Amygdala (tissue), 56 donors: ENCODE measurements at regions not wholly inside any gene's neighbourhood (a gene's known extent, or its start where the extent isn't known, plus 50 kb on each side); places are given as distances from the start of the nearest gene placed in this dataset.
A peak's percentile ranks its signal among the peaks of the same experiment; 100 is the strongest.

Source experiments
- DNase-seq, 56 donors: peaks; one replicate each; lab custom pipeline; 2025; lab: John Stamatoyannopoulos, UW

GRCh38 chr10:44589944-44590449, 205.1 kb upstream of the CXCL12 start:
- DNase-seq = no peak

DNA sequence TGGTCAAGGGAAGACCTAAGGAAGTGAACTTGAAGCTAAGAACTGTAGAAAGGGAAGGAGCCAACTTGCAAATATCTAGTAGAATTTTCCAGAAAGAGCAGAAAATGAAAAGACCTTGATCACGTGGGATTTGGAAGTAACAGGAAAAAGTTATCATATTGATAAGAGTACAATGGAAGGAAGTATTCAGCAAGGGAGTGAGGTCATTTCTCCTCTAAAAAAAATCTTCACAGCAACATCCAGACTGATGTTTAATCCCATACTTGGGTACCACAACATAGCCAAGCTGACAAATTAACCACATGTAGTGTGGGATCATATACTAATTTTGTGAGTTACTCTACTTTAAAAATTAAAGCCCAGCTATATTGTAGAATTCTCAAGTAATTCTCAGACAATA, 207.0 kb upstream of the CXCL12 start:
- no peak for DNase-seq

DNA sequence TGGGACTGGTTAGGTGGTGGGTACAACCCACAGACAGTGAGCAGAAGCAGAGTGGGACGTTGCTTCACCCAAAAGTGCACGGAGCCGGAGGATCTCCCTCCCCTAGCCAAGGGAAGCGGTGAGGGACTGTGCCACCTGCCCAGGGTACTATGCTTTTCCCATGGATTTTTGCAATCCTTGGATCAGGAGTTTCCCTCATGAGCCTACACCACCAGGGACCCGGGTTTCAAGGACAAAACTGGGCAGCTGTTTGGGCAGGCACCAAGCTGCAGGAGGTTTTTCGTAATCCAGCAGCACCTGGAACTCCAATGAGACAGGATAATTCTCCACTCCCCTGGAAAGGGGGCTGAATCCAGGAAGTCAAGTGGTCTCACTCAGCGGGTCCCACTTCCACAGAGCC, 209.1 kb upstream of the CXCL12 start:
- DNase-seq = no peak

- DNase-seq = no peak
Measured at GRCh38 chr10:44607116-44607515, 222.2 kb upstream of the CXCL12 start.

DNA sequence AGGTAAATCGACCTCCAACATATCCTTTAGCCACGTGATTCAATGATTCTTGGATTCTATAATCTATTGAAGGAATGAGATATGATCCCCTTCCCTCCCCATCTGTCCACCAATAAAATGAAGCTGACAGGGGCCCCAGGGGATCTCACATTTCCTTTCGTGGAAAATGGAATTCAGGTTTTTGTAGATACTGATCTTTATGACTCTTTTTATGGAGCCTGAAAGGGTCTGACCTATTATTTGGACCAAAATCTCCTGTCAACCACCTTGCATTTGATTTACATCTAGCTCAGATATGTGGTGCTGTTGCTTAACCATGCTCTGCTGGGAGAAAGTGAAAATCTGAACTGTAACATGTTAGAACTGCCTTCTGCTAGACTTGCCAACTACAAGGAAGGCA, 234.0 kb upstream of the CXCL12 start:
- no peak for DNase-seq

DNA sequence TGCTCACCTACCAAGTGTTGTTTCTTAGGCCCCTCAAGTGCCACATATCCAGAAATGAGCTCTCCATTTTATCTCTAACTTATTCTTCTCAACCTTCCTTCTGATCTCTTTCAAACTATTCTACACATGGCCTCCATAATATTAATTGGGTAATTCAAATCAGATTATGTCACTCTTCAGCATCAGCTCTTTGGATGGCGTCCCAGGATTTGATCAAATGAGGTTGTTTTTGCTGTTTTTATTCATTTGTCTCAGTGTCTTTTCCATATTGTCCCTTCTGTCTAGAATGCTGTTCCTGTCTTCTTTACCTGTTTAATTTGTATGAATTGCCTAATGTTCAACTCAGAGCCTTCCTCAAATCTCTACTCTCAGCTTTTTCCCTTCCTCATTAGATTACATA, 234.6 kb upstream of the CXCL12 start:
- no peak for DNase-seq

DNA sequence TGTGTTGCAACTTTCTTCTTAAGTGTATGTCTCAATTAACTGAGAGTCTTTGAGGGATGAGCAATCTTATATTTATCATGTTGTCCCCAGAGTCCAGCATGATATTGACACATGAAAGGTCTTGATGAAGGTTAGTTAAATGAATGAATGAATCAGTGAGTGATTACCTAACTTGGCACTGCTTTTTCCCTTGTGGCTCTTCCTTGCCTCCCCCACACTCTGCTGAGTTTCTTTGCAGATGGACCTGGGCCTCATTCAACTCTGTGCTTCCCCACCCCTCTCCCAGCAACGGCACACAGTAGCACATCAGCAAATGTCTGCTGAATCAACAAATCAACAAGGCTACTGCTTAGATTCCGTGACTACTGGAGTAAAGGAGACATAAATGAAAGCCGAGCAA, 235.1 kb upstream of the CXCL12 start:
- no peak for DNase-seq

- no peak for DNase-seq
Measured at GRCh38 chr10:44627591-44628354, 242.9 kb upstream of the CXCL12 start.

DNA sequence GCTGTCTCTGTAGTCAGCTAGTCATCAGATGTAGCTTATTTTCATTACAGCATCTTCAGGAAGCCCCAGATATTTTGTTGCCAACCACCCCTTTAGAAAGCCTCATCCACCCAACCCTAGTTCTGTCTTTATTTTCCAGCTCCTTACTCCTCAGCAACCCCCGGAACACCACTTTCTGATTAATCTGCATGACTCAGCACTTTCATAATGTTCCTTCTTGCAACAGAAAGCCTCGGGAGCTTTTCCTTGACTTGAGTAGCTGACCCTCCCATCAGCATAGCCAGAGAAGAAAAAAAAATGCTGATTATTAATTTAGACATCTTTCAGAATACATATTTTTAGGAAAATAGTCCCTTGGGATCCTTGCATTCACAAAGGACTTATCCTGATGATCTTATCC, 244.0 kb upstream of the CXCL12 start:
- no peak for DNase-seq

DNA sequence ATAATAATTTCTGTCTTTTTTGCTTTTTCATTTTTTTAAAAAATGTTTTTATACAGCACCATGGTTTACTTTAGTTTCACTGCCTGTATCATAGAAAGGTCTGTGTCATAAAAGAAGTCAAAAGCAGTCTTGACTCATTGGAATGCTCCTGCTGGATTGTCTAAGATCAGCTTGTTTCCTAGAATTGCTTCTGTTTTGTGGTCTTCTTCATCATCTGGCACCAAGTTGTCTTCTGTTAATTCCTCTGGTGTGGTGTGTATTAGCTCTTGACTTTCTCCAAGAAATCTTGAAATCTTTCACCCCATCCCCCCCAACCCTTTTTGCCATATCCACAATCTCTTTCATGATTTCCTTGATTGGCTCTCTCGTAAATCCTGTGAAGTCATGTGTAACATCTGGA, 250.3 kb upstream of the CXCL12 start:
- DNase-seq = no peak

GRCh38 chr10:44636625-44637024, 251.7 kb upstream of the CXCL12 start:
- DNase-seq = no peak

DNA sequence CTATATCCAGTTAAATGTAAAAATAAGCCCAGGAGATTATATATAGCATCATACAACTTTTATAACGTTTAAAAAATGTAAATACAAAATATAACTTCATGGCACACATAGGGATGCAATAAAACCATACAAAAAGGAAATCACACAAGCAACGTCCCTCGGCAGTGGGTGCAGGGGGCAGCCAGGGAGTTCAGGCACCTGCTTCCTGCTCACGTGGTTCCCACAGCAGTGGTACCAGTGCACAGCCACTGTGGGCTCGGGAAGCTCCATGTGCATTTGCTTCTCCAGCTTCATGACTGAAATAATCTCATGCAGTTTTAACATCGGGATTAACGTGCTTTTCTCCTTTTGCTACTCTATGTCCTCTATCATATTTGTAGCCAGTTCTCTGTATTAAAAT, 255.5 kb upstream of the CXCL12 start:
- no peak for DNase-seq

- DNase-seq = no peak
Measured at GRCh38 chr10:44647473-44647872, 262.6 kb upstream of the CXCL12 start.

DNA sequence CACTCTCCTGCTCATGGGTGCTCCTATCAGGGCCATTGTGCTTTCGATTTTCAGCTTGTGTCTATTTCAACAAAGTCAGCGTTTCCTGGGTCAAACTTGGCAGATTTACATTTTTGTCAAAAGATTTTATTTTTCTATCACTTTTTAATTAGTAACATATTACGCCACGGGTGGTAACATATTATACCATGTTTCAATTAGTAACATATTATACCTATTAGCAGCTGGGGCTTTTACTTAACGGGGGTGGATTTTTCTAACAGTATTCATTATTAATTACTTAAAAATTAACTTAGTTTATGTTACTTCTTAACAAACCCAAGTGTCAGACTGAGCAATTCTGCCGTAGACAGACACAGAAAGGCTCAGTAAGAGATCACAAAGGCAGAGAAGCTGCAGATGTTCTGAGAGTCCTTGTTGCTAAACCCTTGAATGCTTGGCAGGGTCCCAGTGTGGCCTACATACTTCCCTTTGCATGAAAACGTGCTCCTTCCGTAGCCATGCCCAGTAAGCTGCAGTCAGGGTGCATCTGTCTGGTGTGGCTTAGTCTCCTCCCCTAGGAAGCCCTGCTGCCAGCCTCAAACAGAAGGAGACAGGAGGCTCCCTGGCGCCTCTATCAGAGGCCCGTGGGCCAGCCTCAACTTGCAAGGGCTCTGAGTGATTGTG, 263.1 kb upstream of the CXCL12 start:
- peak in 3 of 56 donors; percentile 5 to 30 (median 17) for DNase-seq

DNA sequence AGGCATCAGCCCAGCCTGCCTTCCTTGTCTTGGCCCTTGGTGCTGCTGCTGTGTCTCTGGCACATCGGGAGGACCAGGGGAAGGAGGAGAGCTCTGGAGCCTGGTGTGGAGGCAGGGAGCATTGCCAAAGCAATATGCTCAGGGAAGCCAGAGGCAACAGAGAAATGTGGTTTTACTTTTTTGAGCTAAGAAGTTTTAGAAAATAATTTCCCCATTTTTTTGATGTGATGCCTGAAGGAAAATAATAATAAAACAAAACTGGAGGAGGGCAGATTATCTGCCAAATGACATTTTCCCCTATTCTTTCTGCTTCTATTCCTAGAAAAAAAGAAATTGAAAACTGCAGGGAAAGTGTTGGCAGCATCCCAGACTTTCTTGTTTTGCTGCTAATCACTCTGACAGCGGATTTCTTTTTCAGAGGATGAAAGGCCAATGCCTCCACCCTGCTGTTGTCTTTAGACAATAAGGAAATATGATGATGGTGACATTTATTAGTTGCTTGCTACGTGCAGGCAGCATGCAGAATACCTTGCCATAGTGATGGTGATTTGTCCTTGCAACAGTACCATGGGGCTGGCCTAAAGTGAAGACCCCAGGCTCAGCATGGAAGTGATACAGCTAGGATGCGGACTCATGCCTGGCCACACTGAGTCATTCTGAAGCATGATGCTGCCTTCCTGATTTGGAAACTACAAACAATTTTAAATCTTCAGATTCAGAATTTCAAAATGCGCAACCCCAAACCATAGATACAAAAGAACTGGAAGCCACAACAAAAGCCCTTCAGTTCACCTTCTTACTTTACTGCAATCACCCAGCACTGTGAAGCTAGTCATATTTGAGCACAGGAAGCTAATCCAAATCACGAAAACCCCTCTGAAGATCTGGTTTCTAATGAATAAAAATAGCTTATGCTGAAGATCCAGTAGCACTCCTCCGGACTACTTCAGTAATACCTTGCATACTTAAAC, 260.2 kb upstream of the TMEM72 start:
- peak in 11 of 56 donors; percentile 8 to 55 (median 33) for DNase-seq

GRCh38 chr10:44651834-44652233, 259.3 kb upstream of the TMEM72 start:
- DNase-seq = no peak

GRCh38 chr10:44659320-44659719, 251.8 kb upstream of the TMEM72 start:
- no peak for DNase-seq

- DNase-seq = no peak
Measured at GRCh38 chr10:44660271-44660670, 250.9 kb upstream of the TMEM72 start.

GRCh38 chr10:44662051-44662450, 249.1 kb upstream of the TMEM72 start:
- no peak for DNase-seq

GRCh38 chr10:44668336-44668735, 242.8 kb upstream of the TMEM72 start:
- no peak for DNase-seq

GRCh38 chr10:44671319-44671718, 239.8 kb upstream of the TMEM72 start:
- DNase-seq = no peak
